Gastroesophageal sphincter (tissue), 3 donors: ENCODE measurements at regions not wholly inside any gene's neighbourhood (a gene's known extent, or its start where the extent isn't known, plus 50 kb on each side); places are given as distances from the start of the nearest gene placed in this dataset.

Experiments used
- CTCF ChIP-seq, 4 experiments: fragments of 200-600 bp in 2 of 4; fragments of 450-650 bp in 2 of 4; sonication (generic) in 1 of 4; IDR thresholded peaks; one replicate each; pipeline ENCODE4 v1.5.1; 2017 to 2019; ENCODE audit warnings: antibody characterized with exemption in 4 of 4, mild to moderate bottlenecking in 2 of 4, moderate library complexity in 2 of 4
- EP300 ChIP-seq: sonication (generic); formaldehyde crosslinking; IDR thresholded peaks from one replicate; pipeline ENCODE4 v1.6.1; 2017; ENCODE audit warnings: antibody characterized with exemption, mild to moderate bottlenecking
- POLR2AphosphoS5 ChIP-seq: sonication (generic); formaldehyde crosslinking; IDR thresholded peaks from one replicate; pipeline ENCODE4 v1.6.1; 2017; ENCODE audit warnings: antibody characterized with exemption

- TF ChIP-seq CTCF (IDR thresholded peaks at IDR 0.05) = no peak
- no peak for TF ChIP-seq EP300
- no peak for TF ChIP-seq POLR2AphosphoS5
Observed at GRCh38 chr9:40884072-40884901, 244.2 kb downstream of the FOXD4L6 start.
